ENCODE measurements at regions not wholly inside any gene's neighbourhood (a gene's known extent, or its start where the extent isn't known, plus 50 kb on each side); places are given as distances from the start of the nearest gene placed in this dataset.

GRCh38 chr7:41540601-41541000, 162.3 kb downstream of the INHBA start:
- no peak for DNase-seq
- H3K4ac ChIP-seq (ENCODE audit: low read depth, low read length), result no peak overlapping the region
- no peak overlapping the region for H4K5ac ChIP-seq (ENCODE audit: insufficient read length, low read depth, low read length)
- no peaks in the 10 kb centered on the region for H3K79me1 ChIP-seq (ENCODE audit: insufficient read depth, low read depth, low read length, poor library complexity, severe bottlenecking)
- H4K20me1 ChIP-seq (ENCODE audit: control insufficient read depth, insufficient read depth, insufficient read length), result no peaks in the 10 kb centered on the region
- no peak overlapping the region for H3T11ph ChIP-seq (ENCODE audit: low read length)
- no peak overlapping the region for H3K4me2 ChIP-seq (ENCODE audit: insufficient read depth, insufficient read length, low read length)
- no peak overlapping the region for H2BK5ac ChIP-seq (ENCODE audit: insufficient read length, low read length)
- no peaks in the 10 kb centered on the region for H3K23me2 ChIP-seq (ENCODE audit: insufficient read length, low read depth, low read length, poor library complexity, severe bottlenecking)
- no peak overlapping the region for H3K27ac ChIP-seq (ENCODE audit: insufficient read length, low read depth, low read length)
- WGBS (ENCODE audit: extremely low coverage, insufficient read length, low lambda C conversion rate), result no CpG with 5 or more reads among the region's 3 CpGs
- H2BK12ac ChIP-seq (ENCODE audit: insufficient read length, low read depth, low read length), result no peak overlapping the region
- H3K9me3 ChIP-seq (ENCODE audit: control insufficient read depth, low read depth, low read length), result no peaks in the 10 kb centered on the region
- Mint-ChIP-seq H3K27me3 (ENCODE audit: low read depth) (no peaks in the 10 kb centered on the region), H3K36me3 (ENCODE audit: insufficient read depth in 1 of 3, low read depth in 3 of 3) (peaks cover 0 to 6% (median 0%) of the 10 kb centered on the region in 3 experiments; a peak in 2 of 7 replicates), H3K4me3 (no peak overlapping the region), H3K4me1 (peaks cover 23 to 28% of the 10 kb centered on the region in 2 experiments), H3K27ac (no peak overlapping the region), H3K9me3 (no peaks in the 10 kb centered on the region; a peak in 1 of 5 replicates)
- no peak overlapping the region for H2AFZ ChIP-seq (ENCODE audit: low read length)
- no peak overlapping the region for H2BK15ac ChIP-seq (ENCODE audit: low read depth, low read length)
- H3K14ac ChIP-seq (ENCODE audit: insufficient read depth, low read length), result no peak overlapping the region
- no peak overlapping the region for H3K18ac ChIP-seq (ENCODE audit: insufficient read length, low read depth, low read length)
- no peak for TF ChIP-seq CTCF (conservative IDR thresholded peaks at IDR 0.05)
- no peak overlapping the region for H2AK5ac ChIP-seq (ENCODE audit: insufficient read length, low read length)
- peaks cover 4% of the 10 kb centered on the region; the same call in 1 of the 2 replicates for H3K4me1 ChIP-seq (ENCODE audit: insufficient read depth, low read length)
- no peak overlapping the region for H4K91ac ChIP-seq (ENCODE audit: insufficient read length, low read depth, low read length)
- H3K79me2 ChIP-seq (ENCODE audit: insufficient read depth, low read length), result no peaks in the 10 kb centered on the region
- no peak overlapping the region for H3K9ac ChIP-seq (ENCODE audit: extremely low read depth, insufficient read length, low read length)
- H3K27me3 ChIP-seq (ENCODE audit: insufficient read depth, low read length), result no peaks in the 10 kb centered on the region
- no peak overlapping the region for H3K56ac ChIP-seq (ENCODE audit: insufficient read length, low read depth, low read length)
- no peak overlapping the region for H2BK20ac ChIP-seq (ENCODE audit: low read depth, low read length, poor library complexity, severe bottlenecking)
- H2BK120ac ChIP-seq (ENCODE audit: low read depth, low read length, poor library complexity, severe bottlenecking), result no peak overlapping the region
- H4K8ac ChIP-seq (replicated peaks; ENCODE audit: insufficient read length, low read depth, low read length), result no peak overlapping the region
- no peak overlapping the region for H3K23ac ChIP-seq (ENCODE audit: insufficient read length, low read depth, low read length)

Measured in H9 (cell line).